GM18867 (cell line): ENCODE measurements at regions not wholly inside any gene's neighbourhood (a gene's known extent, or its start where the extent isn't known, plus 50 kb on each side); places are given as distances from the start of the nearest gene placed in this dataset.

Experiments used
- ATAC-seq: cut with Tn5 transposase; IDR thresholded peaks from one replicate; pipeline ENCODE4 v1.9.1; 2021; ENCODE audit warnings: mild to moderate bottlenecking, moderate library complexity; ENCODE audit not compliant: unreplicated experiment

DNA sequence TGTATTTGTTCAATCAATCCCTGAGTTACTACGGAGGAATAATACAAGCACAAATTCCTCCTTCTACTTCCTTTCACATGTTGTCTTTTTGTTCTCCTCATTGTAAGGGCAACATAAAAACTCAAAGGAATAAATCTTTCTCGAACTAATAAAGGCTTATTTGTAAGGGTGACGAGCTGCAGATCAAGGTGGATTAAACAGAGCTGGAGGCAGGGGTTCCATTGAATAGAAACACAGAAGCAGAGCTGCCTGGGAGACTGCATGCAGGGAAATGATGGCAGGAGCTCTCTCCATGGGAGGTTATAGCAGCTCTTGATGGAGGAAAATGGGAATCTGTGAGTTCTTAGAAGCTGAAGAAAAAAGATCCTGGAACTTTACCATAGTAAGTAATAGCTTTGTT lies 160.2 kb downstream of the CYYR1 start:
- ATAC-seq, result no peak

DNA sequence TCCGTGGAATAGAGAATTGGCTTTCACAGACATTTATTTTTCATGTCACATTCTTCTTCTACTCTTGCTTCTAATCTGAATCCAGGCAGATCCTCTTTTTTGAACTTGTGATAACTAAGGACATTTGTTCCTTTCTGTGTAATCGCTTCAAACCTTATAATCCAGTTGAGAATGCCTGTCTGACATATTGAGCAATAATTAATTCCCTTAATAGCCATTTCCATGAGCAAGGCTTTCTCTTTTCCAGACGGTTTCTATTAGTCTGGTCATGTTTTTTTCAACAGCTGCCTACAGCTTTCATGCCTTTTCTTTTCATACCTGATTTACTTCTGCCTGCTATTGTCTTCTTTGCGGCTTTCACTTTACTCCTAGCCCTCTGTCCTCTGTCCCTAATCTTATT lies 163.4 kb downstream of the CYYR1 start:
- ATAC-seq, result no peak

- no peak for ATAC-seq
Observed at GRCh38 chr21:26408511-26408910, 164.6 kb downstream of the CYYR1 start.

DNA sequence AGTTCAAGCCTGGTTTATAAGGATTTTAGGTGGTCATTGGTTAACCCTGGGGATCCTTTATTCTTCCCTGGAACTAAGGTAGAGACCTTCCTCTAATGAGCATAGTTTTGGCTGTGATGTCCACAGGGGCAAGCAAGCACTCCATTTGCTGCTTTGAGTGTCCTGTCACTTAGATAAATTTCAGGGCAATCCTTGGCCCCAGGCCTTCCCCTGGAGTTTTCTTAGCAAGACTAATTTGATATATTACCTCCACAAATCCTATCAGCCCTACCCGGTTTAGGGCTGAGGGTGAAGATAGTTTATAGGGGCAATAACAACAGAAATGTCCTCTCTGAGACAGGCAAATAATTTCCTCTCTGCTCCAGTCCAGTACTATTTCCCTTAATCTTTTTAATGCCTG lies 166.6 kb downstream of the CYYR1 start:
- no peak for ATAC-seq

DNA sequence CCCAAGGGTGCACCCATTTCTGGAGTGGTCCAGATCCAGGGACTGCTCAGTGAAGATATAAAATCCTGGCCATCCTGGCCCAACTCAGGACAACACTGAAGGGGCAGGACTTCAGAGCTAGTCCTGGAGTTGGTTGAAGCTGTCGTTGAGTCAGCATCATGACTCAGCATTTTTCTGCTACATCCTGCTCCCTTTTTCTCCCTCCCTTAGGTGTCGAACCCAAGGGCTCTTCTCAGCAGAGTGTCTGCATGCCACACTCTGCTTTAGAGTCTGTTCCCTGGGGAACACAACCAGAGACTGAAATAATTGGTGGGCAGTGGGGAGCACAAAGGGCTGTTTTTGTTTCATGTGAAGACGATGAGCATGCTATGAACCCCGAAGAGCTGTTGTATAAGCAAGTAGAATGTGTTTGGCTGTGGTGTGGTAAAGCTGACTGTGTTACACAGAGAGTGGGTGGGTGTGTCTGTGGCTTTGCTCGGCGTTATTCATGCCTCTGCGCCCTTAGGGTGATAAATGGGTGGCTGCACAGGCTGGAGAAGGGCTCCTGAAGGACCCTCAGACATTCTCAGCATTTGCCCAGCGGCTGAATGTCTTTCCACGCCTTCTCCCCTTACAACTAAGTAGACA lies 167.2 kb downstream of the CYYR1 start:
- ATAC-seq, result peak; percentile 60

GRCh38 chr21:26405071-26405470 lies 168.0 kb downstream of the CYYR1 start:
- ATAC-seq, result no peak

GRCh38 chr21:26404288-26404687 lies 168.8 kb downstream of the CYYR1 start:
- no peak for ATAC-seq

- ATAC-seq, result no peak
Observed at GRCh38 chr21:26403321-26403720, 169.8 kb downstream of the CYYR1 start.

DNA sequence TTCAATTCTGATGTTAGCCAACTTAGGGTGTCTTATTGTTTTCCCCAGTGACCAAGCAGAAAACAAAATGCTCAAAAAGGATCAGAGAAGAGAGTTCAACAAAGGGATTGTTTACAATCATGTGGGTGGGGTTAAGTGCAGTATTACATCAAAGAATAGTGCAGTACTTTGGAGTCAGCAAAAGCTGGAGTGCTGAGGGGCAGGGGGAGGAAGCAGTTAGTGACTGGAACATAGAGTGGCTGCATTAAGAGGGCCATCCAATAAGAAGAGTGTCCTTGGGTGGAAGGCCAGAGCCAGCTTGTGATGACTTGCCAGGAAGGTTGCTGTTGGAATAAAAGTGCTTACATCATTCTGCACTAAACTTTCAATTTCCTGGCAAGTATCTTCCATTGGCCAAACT lies 175.5 kb downstream of the CYYR1 start:
- no peak for ATAC-seq

DNA sequence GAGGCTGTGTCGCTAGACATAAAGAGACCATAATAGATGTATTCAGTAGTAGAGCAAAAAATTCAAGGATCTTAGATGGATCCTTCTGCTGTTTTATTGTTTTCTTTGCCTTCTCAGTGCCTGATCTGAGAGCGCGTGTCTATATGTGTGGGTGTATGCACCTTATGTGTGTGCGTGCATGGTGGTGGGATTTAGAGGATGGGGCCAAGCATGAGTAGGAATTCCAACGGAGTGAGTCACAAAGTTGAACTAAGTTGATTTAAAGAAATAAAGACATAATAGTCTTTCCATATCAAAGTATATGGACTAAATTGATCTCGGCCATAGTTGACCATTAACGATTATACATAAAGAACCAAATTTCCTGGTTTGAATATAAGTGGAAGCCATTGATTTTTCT lies 178.7 kb downstream of the CYYR1 start:
- no peak for ATAC-seq

DNA sequence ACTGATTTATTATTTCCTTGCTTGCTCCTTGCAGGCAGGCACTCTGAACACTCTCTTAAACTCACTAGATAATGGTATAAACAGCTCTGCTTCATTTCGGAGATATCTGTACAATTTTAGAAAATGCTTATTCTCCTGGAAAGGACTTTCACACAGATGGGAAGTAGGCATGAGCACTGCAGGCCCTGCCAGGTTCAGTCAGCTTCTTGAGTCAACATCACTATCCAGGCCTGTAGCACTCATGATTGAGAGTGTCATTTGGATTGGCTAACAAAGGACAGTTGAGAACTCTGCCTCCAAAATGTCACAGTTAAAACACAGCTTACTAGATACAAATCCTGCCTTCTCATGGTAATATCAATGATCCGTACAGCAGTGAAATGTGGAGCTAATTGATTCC lies 181.9 kb downstream of the CYYR1 start:
- ATAC-seq, result no peak

GRCh38 chr21:26389971-26390641 lies 183.0 kb downstream of the CYYR1 start:
- ATAC-seq, result no peak

- ATAC-seq, result no peak
Observed at GRCh38 chr21:26388731-26389231, 184.3 kb downstream of the CYYR1 start.

DNA sequence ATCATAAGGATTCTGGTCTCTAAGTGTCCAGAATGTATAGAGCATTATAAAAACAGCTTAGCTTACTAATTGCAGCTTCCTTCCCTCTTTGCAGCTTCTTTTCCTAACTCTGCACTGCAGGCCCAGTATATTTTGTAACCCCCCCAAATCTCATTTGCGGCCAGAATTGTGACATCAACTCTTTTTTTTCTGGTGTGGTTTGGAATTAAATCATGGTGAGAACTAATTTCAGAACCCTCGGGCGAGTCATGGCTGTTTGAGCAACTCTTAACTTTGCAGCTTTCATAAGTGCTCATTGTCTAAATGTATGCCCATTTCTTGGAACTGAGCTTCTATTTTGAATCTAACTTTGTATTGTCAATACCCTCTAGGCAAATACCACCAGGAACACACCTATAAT lies 187.4 kb downstream of the CYYR1 start:
- no peak for ATAC-seq

DNA sequence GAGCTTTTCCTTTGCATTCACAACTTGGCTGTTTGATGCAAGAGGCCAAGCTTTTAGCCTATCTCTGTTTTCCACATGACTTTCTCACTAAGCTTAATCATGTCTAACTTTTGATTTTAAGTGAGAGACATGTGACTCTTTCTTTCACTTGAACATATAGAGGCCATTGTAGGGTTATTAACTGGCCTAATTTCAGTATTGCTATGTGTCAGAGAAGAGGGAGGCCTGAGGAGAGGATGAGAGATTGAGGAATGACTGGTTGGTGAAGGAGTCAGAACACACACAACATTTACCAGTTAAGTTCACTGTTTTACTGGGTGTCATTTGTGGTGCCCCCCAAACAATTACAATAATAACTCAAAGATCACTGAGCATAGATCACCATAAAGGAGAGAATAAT lies 193.5 kb downstream of the CYYR1 start:
- ATAC-seq, result no peak

GRCh38 chr21:26377111-26377694 lies 195.9 kb downstream of the CYYR1 start:
- ATAC-seq, result no peak

DNA sequence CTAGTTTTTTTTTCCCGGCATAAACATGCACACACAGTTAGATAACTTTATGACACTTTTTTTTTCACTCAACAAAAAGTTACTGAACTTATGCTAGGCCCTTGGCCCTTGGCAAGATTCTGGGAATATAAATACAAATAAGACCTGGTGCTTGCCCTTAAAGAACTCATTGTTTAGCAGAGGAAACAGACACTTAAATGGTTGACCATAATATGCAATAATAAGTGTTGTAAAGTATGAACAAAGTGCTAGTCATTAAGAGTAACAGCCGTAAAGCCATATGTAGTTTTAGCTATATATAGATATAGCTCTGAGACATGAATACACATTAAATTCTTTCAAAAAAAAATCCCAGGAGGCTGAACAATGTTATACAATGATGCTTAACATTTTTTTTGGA lies 198.3 kb downstream of the CYYR1 start:
- ATAC-seq, result no peak

DNA sequence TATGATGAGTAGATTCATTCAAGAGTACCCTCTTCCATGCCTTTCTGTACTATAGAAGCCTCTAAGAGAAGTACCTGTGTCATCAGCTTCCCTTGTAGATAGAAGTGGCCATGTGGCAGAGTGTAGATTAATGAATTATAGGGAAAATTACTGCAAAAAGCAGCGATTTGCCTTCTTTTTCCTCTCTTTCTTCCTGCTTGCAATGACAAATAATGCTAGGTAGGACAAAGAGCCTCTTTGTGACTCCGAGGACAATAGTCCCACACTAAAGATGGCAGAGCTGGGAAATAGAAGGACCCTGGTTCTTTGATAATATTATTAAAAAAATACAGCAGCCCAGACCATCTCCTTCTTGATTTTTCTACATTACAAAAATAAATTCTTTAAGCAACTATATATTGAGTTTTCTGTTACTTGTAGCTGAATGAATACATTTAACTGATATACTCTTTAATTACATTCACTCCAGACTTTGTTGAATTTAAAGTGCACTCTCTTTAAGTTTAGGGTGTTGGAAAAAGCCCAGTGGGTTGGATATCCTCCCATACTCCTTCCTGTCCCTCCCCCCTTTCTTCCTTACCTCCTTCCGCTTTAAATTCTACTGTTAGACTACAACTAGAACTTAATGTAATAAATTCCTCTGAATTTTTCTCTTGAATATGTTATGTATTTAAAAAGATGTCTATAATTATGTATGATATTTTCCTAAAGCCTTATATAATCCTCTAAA lies 198.2 kb upstream of the APP start:
- no peak for ATAC-seq

DNA sequence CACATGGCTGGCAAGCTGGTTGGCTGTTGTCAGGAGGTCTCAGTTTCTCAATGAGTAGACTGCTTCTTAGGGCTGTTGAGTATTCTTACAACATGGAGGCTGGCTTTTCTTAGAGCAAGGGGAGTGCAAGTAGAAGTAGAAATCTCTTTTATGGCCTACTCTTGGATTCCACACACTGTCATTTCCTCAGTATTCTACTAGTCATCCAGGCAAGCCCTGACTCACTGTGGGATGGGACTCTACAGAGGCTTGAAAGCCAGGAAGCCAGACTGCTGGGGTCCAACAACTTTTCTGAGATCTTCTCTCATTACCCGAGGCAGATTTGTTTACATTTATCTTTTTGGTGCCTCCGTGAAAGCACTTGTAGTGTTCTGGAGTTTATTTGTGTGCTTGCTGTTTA lies 196.2 kb upstream of the APP start:
- ATAC-seq, result no peak

GRCh38 chr21:26365849-26366248 lies 195.3 kb upstream of the APP start:
- no peak for ATAC-seq

- ATAC-seq, result no peak
Observed at GRCh38 chr21:26351661-26352060, 181.1 kb upstream of the APP start.

DNA sequence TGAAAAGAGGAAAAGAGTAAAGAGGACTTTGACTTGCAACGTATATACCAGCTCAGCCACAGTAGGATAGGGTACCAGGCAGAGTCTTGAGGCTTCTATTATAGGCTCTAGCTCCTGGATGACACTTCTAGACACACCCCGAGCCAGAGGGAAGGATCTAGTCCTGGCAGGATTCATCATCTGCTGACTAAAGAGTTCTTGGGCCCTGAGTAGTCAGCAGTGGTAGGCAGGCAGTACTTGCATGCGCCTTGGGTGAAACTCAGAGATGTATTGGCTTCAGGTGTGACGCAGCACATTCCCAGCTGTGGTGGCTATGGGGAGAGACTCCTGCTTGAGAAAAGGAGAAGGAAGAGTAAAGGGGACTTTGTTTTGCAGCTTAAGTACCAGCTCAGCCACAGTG lies 162.3 kb upstream of the APP start:
- no peak for ATAC-seq
